Vagina (tissue), 2 donors: ENCODE measurements at regions not wholly inside any gene's neighbourhood (a gene's known extent, or its start where the extent isn't known, plus 50 kb on each side); places are given as distances from the start of the nearest gene placed in this dataset.

Experiments
- POLR2AphosphoS5 ChIP-seq, 2 donors: sonication (generic); formaldehyde crosslinking; IDR thresholded peaks; one replicate each; pipeline ENCODE4 v1.9.0; 2017; ENCODE audit warnings: antibody characterized with exemption in 2 of 2, mild to moderate bottlenecking in 2 of 2, low read depth in 1 of 2; ENCODE audit not compliant: insufficient read depth in 1 of 2
- TF ChIP-seq, protein P1 (sequence below), 3 experiments: fragments of 450-650 bp in 2 of 3; fragments of 200-600 bp in 1 of 3; sonication (generic) in 1 of 3; IDR thresholded peaks; one replicate each; pipeline ENCODE4 v1.5.1; 2017 to 2019; ENCODE audit warnings: antibody characterized with exemption in 3 of 3, mild to moderate bottlenecking in 2 of 3, moderate library complexity in 2 of 3

DNA sequence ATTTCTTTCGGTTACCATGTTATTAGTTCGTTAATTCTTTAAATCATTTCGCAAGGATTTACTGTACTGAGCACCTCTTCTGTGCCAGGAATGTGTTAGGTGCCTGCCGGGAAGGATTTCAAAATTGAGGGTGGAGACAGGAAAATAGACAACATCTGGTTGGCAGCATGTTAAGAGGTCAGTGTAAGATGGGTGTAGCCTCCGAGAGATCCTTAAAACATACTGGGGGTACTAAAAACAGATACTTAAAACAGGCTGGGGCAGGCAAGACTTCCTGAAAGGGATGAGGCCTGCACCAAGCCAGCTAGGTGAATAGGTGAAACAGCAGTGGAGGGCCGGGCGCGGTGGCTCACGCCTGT is 178.0 kb upstream of the SGK1 start:
- TF ChIP-seq, protein P1, sequence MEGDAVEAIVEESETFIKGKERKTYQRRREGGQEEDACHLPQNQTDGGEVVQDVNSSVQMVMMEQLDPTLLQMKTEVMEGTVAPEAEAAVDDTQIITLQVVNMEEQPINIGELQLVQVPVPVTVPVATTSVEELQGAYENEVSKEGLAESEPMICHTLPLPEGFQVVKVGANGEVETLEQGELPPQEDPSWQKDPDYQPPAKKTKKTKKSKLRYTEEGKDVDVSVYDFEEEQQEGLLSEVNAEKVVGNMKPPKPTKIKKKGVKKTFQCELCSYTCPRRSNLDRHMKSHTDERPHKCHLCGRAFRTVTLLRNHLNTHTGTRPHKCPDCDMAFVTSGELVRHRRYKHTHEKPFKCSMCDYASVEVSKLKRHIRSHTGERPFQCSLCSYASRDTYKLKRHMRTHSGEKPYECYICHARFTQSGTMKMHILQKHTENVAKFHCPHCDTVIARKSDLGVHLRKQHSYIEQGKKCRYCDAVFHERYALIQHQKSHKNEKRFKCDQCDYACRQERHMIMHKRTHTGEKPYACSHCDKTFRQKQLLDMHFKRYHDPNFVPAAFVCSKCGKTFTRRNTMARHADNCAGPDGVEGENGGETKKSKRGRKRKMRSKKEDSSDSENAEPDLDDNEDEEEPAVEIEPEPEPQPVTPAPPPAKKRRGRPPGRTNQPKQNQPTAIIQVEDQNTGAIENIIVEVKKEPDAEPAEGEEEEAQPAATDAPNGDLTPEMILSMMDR (IDR thresholded peaks at IDR 0.05): no peak
- peak in 1 of 2 donors; percentile 65 for TF ChIP-seq POLR2AphosphoS5 (IDR thresholded peaks at IDR 0.05; ENCODE audit: insufficient read depth in 1 of 2, low read depth in 1 of 2)
